Adrenal gland (tissue), 9 donors: ENCODE measurements at regions not wholly inside any gene's neighbourhood (a gene's known extent, or its start where the extent isn't known, plus 50 kb on each side); places are given as distances from the start of the nearest gene placed in this dataset.

Experiments
- DNase-seq, 7 donors: peaks; one replicate each; pipeline ENCODE4 v3.0.0-alpha.2; 2019 to 2020
- H3K27ac ChIP-seq, 5 donors: fragments of 200-600 bp; sonication (generic) in 4 of 5; 1 replicate in 3 of 5; 2 replicates in 2 of 5; pipeline versions ENCODE4 v1.5.1 to v1.8.0; 2016 to 2020; ENCODE audit warnings: mild to moderate bottlenecking in 1 of 5
- H3K27me3 ChIP-seq: fragments of 200-600 bp; 2 replicates; pipeline ENCODE4 v1.8.0; 2021
- H3K36me3 ChIP-seq, 2 donors: fragments of 200-600 bp; replicated peaks in 1 of 2; 1 replicate in 1 of 2; 2 replicates in 1 of 2; pipeline versions ENCODE4 v1.5.1 to v1.8.0; 2018 to 2022
- H3K4me1 ChIP-seq, 2 donors: fragments of 200-600 bp; replicated peaks in 1 of 2; 1 replicate in 1 of 2; 2 replicates in 1 of 2; pipeline versions ENCODE4 v1.5.1 to v1.8.0; 2018 to 2021
- H3K4me3 ChIP-seq, 4 donors: fragments of 200-600 bp; sonication (generic) in 3 of 4; one replicate each; pipeline ENCODE4 v1.5.1; 2016 to 2018
- H3K9me3 ChIP-seq, 3 donors: fragments of 200-600 bp; sonication (generic) in 1 of 3; replicated peaks in 1 of 3; 1 replicate in 2 of 3; 2 replicates in 1 of 3; pipeline versions ENCODE4 v1.5.1 to v1.8.0; 2016 to 2021
- POLR2A ChIP-seq, 2 donors: fragments of 450-650 bp; IDR thresholded peaks; one replicate each; pipeline ENCODE4 v1.6.1; 2017; ENCODE audit warnings: antibody characterized with exemption in 2 of 2, mild to moderate bottlenecking in 2 of 2, moderate library complexity in 1 of 2
- WGBS, 4 donors: extraction: QIAGEN DNeasy Blood & Tissue Kit in 2 of 4; methylation state at CpG; one replicate each; pipeline versions ENCODE4 v1.1.5 to v1.1.7; 2013 to 2017; 5-methylcytosine and 5-hydroxymethylcytosine counted together
- intact Hi-C, 2 donors: fragments of 100-400 bp; cut with DNase I; formaldehyde crosslinking; loops; one replicate each; pipeline versions ENCODE4 v1.14.1 to v1.15.0; 2022 to 2023
- TF ChIP-seq, protein P1 (sequence below), 6 experiments: fragments of 450-650 bp in 4 of 6; fragments of 200-600 bp in 2 of 6; sonication (generic) in 1 of 6; IDR thresholded peaks; 1 replicate in 5 of 6; 2 replicates in 1 of 6; pipeline versions ENCODE4 v1.5.1 to v1.8.0; 2016 to 2021; ENCODE audit warnings: antibody characterized with exemption in 6 of 6, mild to moderate bottlenecking in 2 of 6, moderate library complexity in 1 of 6
- donor health status: healthy with polysubstance abuse.
- donor health status: Bipolar disorder and iron deficiency.
- donor health status: DM: yes; HTN: yes; CAD: no.
- donor health status: DM: no; HTN: no; CAD: no.
- donor health status: DM: no; HTN: no; CAD: no.

- no peaks in the 10 kb centered on the region for H3K36me3 ChIP-seq
- H3K4me3 ChIP-seq, result no peak overlapping the region
- intact Hi-C loops, result no loop called here
- no peaks in the 10 kb centered on the region for H3K9me3 ChIP-seq
- H3K27me3 ChIP-seq, result no peaks in the 10 kb centered on the region
- DNase-seq, result peak in 1 of 7 donors; percentile 32
- WGBS, 4 donors, result 77 to 80% (median 78%) methylated on average over 13 of the region's 13 CpGs
- peaks cover 17 to 39% of the 10 kb centered on the region in 2 donors for H3K4me1 ChIP-seq
- no peak overlapping the region for H3K27ac ChIP-seq
- TF ChIP-seq, protein P1, sequence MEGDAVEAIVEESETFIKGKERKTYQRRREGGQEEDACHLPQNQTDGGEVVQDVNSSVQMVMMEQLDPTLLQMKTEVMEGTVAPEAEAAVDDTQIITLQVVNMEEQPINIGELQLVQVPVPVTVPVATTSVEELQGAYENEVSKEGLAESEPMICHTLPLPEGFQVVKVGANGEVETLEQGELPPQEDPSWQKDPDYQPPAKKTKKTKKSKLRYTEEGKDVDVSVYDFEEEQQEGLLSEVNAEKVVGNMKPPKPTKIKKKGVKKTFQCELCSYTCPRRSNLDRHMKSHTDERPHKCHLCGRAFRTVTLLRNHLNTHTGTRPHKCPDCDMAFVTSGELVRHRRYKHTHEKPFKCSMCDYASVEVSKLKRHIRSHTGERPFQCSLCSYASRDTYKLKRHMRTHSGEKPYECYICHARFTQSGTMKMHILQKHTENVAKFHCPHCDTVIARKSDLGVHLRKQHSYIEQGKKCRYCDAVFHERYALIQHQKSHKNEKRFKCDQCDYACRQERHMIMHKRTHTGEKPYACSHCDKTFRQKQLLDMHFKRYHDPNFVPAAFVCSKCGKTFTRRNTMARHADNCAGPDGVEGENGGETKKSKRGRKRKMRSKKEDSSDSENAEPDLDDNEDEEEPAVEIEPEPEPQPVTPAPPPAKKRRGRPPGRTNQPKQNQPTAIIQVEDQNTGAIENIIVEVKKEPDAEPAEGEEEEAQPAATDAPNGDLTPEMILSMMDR (IDR thresholded peaks at IDR 0.05), result no peak
- TF ChIP-seq POLR2A (IDR thresholded peaks at IDR 0.05), result no peak
Observed at GRCh38 chr2:71879509-71880184, 268.0 kb downstream of the CYP26B1 start.

DNA sequence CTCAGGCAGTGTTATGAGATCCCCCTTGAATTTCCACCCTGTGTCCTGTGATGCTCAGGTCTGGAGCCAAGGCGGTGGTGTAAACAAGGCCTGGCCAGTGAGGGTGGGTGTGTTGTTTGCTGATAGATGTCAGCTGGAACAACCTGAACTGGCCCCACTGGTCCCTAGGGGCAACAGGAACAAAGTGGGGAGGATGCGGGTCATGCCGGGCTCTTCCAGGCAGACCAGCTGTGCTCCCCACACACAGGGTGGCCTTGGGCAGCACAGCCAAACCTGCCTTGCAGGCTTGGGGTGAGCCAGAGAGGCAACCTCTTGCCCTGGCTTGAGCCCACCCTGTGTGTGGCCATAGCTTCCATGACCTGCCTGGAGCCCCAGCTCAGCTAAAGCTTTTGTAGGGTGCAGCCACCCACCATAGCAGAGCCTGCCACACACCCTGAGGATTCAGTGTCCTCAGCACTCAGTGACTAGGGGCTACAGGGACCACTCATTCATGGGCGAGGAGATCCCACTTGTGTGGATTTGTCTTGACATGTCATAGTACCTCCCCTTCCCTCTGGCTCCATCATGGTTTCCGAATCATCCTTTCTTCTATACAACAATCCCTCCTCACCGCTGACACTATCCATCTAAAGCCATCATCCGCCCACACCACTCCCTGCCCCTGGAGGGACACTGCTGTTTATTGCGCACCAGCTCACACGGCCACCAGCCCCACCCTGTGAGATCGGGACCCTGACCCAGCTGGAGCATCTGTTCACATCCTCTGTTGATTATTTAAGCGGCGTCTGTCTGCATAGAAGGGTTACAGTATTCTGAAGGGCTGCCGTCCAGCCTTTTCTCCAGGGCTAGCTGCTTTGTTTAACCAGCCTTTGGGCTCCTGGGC lies 268.8 kb downstream of the CYP26B1 start:
- TF ChIP-seq, protein P1 (IDR thresholded peaks at IDR 0.05), result no peak
- no peak for TF ChIP-seq POLR2A (IDR thresholded peaks at IDR 0.05)
- WGBS, 4 donors, result 87 to 93% (median 91%) methylated on average over 11 to 13 of the region's 13 CpGs
- no peak for DNase-seq
- Histone ChIP-seq H3K27me3 (no peaks in the 10 kb centered on the region), H3K4me1 (peaks cover 14 to 35% of the 10 kb centered on the region in 2 donors), H3K36me3 (no peaks in the 10 kb centered on the region), H3K4me3 (no peak overlapping the region), H3K9me3 (no peaks in the 10 kb centered on the region), H3K27ac (no peak overlapping the region)
- intact Hi-C loops, result no loop called here

DNA sequence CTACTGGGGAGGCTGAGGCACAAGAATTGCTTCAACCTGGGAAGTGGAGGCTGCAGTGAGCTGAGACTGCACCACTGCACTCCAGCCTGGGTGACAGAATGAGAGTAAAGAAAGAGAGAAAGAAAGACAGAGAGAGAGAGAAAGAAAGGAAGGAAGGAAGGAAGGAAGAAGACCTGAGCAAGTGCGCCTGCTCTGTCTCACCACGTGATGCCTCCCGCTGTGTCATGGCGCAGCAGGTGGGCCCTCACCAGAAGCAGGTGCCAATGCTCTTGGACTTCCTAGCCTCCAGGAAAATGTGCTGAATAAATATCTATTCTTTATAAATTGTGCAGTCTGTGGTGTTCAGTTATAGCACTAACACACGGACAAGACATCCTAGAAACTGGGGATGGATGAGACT lies 270.0 kb downstream of the CYP26B1 start:
- no peaks in the 10 kb centered on the region for H3K9me3 ChIP-seq
- TF ChIP-seq, protein P1 (IDR thresholded peaks at IDR 0.05), result no peak
- no peak for TF ChIP-seq POLR2A (IDR thresholded peaks at IDR 0.05)
- 93 to 96% (median 95%) methylated on average over 5 of the region's 5 CpGs for WGBS, 4 donors
- H3K4me1 ChIP-seq, result peaks cover 3 to 23% of the 10 kb centered on the region in 2 donors
- no peak for DNase-seq
- no peaks in the 10 kb centered on the region for H3K27me3 ChIP-seq
- intact Hi-C loops, result no loop called here
- H3K4me3 ChIP-seq, result no peak overlapping the region
- no peaks in the 10 kb centered on the region for H3K36me3 ChIP-seq
- H3K27ac ChIP-seq, result no peak overlapping the region

DNA sequence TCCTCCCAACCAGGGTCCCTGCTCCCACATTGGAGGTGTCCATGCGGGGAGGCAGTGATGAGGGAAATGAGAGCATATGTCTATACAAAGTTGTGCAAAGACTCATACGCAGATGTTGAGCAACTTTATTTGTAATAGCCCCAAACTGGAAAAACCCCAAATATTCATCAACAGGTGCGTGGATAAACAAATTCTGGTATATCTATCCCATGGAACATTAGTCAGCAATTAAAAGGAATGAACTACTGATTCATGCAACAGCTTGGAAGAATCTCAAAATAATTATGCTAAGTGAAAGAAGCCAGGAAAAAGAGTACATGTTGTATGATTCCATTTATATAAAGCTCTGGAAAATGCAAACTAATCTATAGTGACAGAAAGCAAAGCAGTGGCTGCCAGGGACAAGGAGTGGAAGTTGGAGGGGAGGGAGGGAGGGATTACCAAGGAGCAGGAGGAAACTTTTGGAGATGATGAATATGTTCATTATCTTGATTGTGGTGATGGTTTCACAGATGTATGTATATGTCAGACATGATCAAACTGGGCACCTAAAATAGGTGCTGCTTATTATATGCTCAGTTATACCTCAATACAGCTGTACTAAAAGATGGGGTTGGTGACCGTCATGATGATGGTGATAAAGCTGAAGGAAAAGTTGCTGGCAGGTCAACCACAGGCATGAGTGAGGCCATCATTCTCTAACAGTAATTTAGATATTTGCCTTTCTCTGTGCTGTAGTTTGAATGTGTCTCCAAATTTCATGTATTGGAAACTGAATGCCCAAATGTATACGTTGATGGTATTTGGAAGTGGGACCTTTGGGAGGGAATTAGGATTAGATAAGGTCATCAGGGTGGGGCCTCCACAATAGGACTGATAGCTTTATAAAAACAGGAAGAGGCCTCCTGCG lies 270.9 kb downstream of the CYP26B1 start:
- no peak overlapping the region for H3K27ac ChIP-seq
- no peaks in the 10 kb centered on the region for H3K27me3 ChIP-seq
- no peaks in the 10 kb centered on the region for H3K9me3 ChIP-seq
- WGBS, 4 donors, result 93 to 98% (median 95%) methylated on average over 6 of the region's 6 CpGs
- no peak for DNase-seq
- no peak overlapping the region for H3K4me3 ChIP-seq
- TF ChIP-seq POLR2A (IDR thresholded peaks at IDR 0.05), result no peak
- TF ChIP-seq, protein P1 (IDR thresholded peaks at IDR 0.05), result no peak
- H3K36me3 ChIP-seq, result no peaks in the 10 kb centered on the region
- intact Hi-C loops, result no loop called here
- peaks cover 3 to 16% of the 10 kb centered on the region in 2 donors for H3K4me1 ChIP-seq
